GM23338 (cell line): ENCODE measurements at regions not wholly inside any gene's neighbourhood (a gene's known extent, or its start where the extent isn't known, plus 50 kb on each side); places are given as distances from the start of the nearest gene placed in this dataset.

Experiments
- ATAC-seq: fragments of 200-7000 bp; cut with Tn5 transposase; 3 replicates; pipeline ENCODE4 v1.9.1; 2020
- DNase-seq: peaks from one replicate; pipeline ENCODE4 v3.0.0-alpha.2; 2015; ENCODE audit warnings: low spot score
- H2AFZ ChIP-seq: fragments of 200-600 bp; sonication (generic); 2 replicates; pipeline ENCODE4 v1.8.0; 2016; ENCODE audit warnings: antibody characterized with exemption, mild to moderate bottlenecking, moderate library complexity
- H3F3A ChIP-seq: fragments of 200-600 bp; sonication (generic); replicated peaks from 2 replicates; pipeline ENCODE4 v1.8.0; 2017; ENCODE audit warnings: antibody characterized with exemption, mixed run types, low read depth
- H3K27ac ChIP-seq: fragments of 200-600 bp; sonication (generic); 2 replicates; pipeline ENCODE4 v1.6.1; 2016; ENCODE audit warnings: low read depth
- H3K27me3 ChIP-seq: fragments of 200-600 bp; sonication (generic); 2 replicates; pipeline ENCODE4 v1.8.0; 2016; ENCODE audit warnings: mild to moderate bottlenecking, mixed run types, moderate library complexity; ENCODE audit not compliant: insufficient read depth
- H3K36me3 ChIP-seq: fragments of 200-600 bp; sonication (generic); 2 replicates; pipeline ENCODE4 v1.8.0; 2016; ENCODE audit warnings: mild to moderate bottlenecking; ENCODE audit not compliant: insufficient read depth
- H3K4me1 ChIP-seq: fragments of 200-600 bp; sonication (generic); 2 replicates; pipeline ENCODE4 v1.8.0; 2016; ENCODE audit warnings: mild to moderate bottlenecking, moderate library complexity; ENCODE audit not compliant: insufficient read depth
- H3K4me2 ChIP-seq: fragments of 200-600 bp; sonication (generic); 2 replicates; pipeline ENCODE4 v1.7.1; 2017; ENCODE audit warnings: mixed run types
- H3K4me3 ChIP-seq: fragments of 200-600 bp; sonication (generic); 2 replicates; pipeline ENCODE4 v1.6.1; 2016; ENCODE audit warnings: mixed run types
- H3K79me2 ChIP-seq: fragments of 200-600 bp; sonication (generic); replicated peaks from 2 replicates; pipeline ENCODE4 v1.8.0; 2017; ENCODE audit warnings: mild to moderate bottlenecking; ENCODE audit not compliant: insufficient read depth
- H3K9me2 ChIP-seq: fragments of 200-600 bp; sonication (generic); 2 replicates; pipeline ENCODE4 v1.8.0; 2017; ENCODE audit not compliant: insufficient read depth
- H4K20me1 ChIP-seq: fragments of 200-600 bp; sonication (generic); replicated peaks from 2 replicates; pipeline ENCODE4 v1.8.0; 2017; ENCODE audit warnings: mild to moderate bottlenecking; ENCODE audit not compliant: insufficient read depth
- H3K27ac Mint-ChIP-seq: 2 replicates; pipeline ENCODE4 v1.8.0; 2020; ENCODE audit warnings: inconsistent platforms, mild to moderate bottlenecking, moderate library complexity, mixed read lengths
- H3K27me3 Mint-ChIP-seq: 3 replicates; pipeline ENCODE4 v1.8.0; 2022; ENCODE audit warnings: low read depth, mild to moderate bottlenecking, moderate library complexity, mixed read lengths, inconsistent platforms; ENCODE audit not compliant: insufficient read depth, poor library complexity
- H3K36me3 Mint-ChIP-seq: 3 replicates; pipeline ENCODE4 v1.8.0; 2021; ENCODE audit warnings: low read depth, mild to moderate bottlenecking, inconsistent platforms, moderate library complexity, mixed read lengths
- H3K4me1 Mint-ChIP-seq: 3 replicates; pipeline ENCODE4 v1.8.0; 2020; ENCODE audit warnings: mild to moderate bottlenecking, inconsistent platforms, mixed read lengths
- H3K4me3 Mint-ChIP-seq: 3 replicates; pipeline ENCODE4 v1.8.0; 2021; ENCODE audit warnings: moderate library complexity, mild to moderate bottlenecking, inconsistent platforms, mixed read lengths
- H3K9me3 Mint-ChIP-seq: 3 replicates; pipeline ENCODE4 v1.8.0; 2020; ENCODE audit warnings: moderate library complexity, mild to moderate bottlenecking, inconsistent platforms, mixed read lengths
- CREB1 ChIP-seq: fragments of 250-450 bp; sonication (Bioruptor Pico); IDR thresholded peaks from 2 replicates; pipeline ENCODE4 v1.5.0; 2020; ENCODE audit warnings: low read depth, mild to moderate bottlenecking, moderate library complexity
- EZH2 ChIP-seq: fragments of 200-600 bp; sonication (generic); IDR thresholded peaks from one replicate; pipeline ENCODE4 v1.8.0; 2017; ENCODE audit warnings: antibody characterized with exemption, mild to moderate bottlenecking, low read depth; ENCODE audit not compliant: unreplicated experiment
- EZH2phosphoT487 ChIP-seq: fragments of 200-600 bp; sonication (generic); IDR thresholded peaks from one replicate; pipeline ENCODE4 v1.8.1; 2018; ENCODE audit warnings: antibody characterized with exemption; ENCODE audit not compliant: unreplicated experiment
- JUNB ChIP-seq: IDR thresholded peaks from one replicate; pipeline ENCODE4 v1.6.1; 2016; ENCODE audit warnings: antibody characterized with exemption; ENCODE audit not compliant: unreplicated experiment
- NANOG ChIP-seq: IDR thresholded peaks from 2 replicates; pipeline ENCODE4 v1.6.1; 2016; ENCODE audit warnings: antibody characterized with exemption, borderline replicate concordance
- POLR2AphosphoS5 ChIP-seq: IDR thresholded peaks from 2 replicates; pipeline ENCODE4 v1.6.1; 2016; ENCODE audit warnings: antibody characterized with exemption, low read depth
- STAT1 ChIP-seq: IDR thresholded peaks from one replicate; pipeline ENCODE4 v1.6.1; 2016; ENCODE audit warnings: antibody characterized with exemption; ENCODE audit not compliant: unreplicated experiment
- ZNF114 ChIP-seq: fragments of 250-450 bp; sonication (Bioruptor Pico); IDR thresholded peaks from 2 replicates; pipeline ENCODE4 v1.5.0; 2020; ENCODE audit warnings: mild to moderate bottlenecking, moderate library complexity
- ZNF331 ChIP-seq: fragments of 250-450 bp; sonication (Bioruptor Pico); IDR thresholded peaks from 2 replicates; pipeline ENCODE4 v1.5.0; 2020; ENCODE audit warnings: low read depth, mild to moderate bottlenecking, moderate library complexity
- TF ChIP-seq, protein P1 (sequence below): IDR thresholded peaks from one replicate; pipeline ENCODE4 v1.6.1; 2018; ENCODE audit warnings: antibody characterized with exemption; ENCODE audit not compliant: unreplicated experiment
- TF ChIP-seq, protein P2 (sequence below): fragments of 250-450 bp; sonication (Bioruptor Pico); IDR thresholded peaks from 2 replicates; pipeline ENCODE4 v1.5.0; 2020; ENCODE audit warnings: mild to moderate bottlenecking, moderate library complexity
- TF ChIP-seq, protein P3 (sequence below), 2 experiments: fragments of 200-600 bp in 1 of 2; sonication (generic) in 1 of 2; conservative IDR thresholded peaks; 2 replicates each; pipeline versions ENCODE4 v1.5.1 to v1.6.1; 2016 to 2017; ENCODE audit warnings: antibody characterized with exemption in 2 of 2, low read depth in 2 of 2, mild to moderate bottlenecking in 2 of 2, moderate library complexity in 1 of 2
- TF ChIP-seq, protein P4 (sequence below): IDR thresholded peaks from 2 replicates; pipeline ENCODE4 v1.6.1; 2016; ENCODE audit warnings: antibody characterized with exemption

DNA sequence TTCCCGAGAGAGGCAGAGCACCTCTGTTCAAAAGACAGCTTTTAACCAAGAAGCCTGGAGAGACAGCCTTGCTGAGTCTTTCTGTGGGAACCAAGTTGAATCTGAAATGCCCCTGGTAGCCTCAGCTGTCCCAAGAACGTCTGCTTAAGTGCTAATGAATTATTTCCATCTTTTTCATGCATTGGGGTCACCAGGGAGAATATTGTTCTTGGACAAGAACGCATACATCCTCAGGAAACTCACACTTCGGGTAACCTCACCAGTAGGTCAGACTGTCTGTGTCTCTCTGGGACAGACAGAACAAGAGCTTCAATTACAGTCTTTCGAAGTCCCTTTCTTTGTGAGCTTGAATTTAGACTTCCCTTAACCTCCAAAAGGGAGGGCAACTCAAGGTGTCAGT, 134.6 kb upstream of the ADAMTS18 start:
- Mint-ChIP-seq H3K36me3 (no peaks in the 10 kb centered on the region), H3K4me3 (no peak overlapping the region), H3K27me3 (peaks cover 3% of the 10 kb centered on the region), H3K4me1 (no peaks in the 10 kb centered on the region), H3K9me3 (no peaks in the 10 kb centered on the region; the same call in 2 of the 3 replicates), H3K27ac (peak overlapping the region; percentile 13; the same call in 1 of the 2 replicates)
- Histone ChIP-seq H3K4me3 (no peak overlapping the region), H3K79me2 (no peaks in the 10 kb centered on the region), H3K9me2 (no peaks in the 10 kb centered on the region; the same call in 1 of the 2 replicates), H4K20me1 (no peaks in the 10 kb centered on the region), H3K4me1 (no peaks in the 10 kb centered on the region), H3K27ac (no peak overlapping the region), H3K36me3 (no peaks in the 10 kb centered on the region), H3K4me2 (no peak overlapping the region), H3F3A (no peaks in the 10 kb centered on the region), H2AFZ (no peak overlapping the region), H3K27me3 (no peaks in the 10 kb centered on the region)
- DNase-seq (no peak), ATAC-seq (no peak)
- TF ChIP-seq CREB1: no peak
- TF ChIP-seq JUNB: no peak
- TF ChIP-seq, protein P1, sequence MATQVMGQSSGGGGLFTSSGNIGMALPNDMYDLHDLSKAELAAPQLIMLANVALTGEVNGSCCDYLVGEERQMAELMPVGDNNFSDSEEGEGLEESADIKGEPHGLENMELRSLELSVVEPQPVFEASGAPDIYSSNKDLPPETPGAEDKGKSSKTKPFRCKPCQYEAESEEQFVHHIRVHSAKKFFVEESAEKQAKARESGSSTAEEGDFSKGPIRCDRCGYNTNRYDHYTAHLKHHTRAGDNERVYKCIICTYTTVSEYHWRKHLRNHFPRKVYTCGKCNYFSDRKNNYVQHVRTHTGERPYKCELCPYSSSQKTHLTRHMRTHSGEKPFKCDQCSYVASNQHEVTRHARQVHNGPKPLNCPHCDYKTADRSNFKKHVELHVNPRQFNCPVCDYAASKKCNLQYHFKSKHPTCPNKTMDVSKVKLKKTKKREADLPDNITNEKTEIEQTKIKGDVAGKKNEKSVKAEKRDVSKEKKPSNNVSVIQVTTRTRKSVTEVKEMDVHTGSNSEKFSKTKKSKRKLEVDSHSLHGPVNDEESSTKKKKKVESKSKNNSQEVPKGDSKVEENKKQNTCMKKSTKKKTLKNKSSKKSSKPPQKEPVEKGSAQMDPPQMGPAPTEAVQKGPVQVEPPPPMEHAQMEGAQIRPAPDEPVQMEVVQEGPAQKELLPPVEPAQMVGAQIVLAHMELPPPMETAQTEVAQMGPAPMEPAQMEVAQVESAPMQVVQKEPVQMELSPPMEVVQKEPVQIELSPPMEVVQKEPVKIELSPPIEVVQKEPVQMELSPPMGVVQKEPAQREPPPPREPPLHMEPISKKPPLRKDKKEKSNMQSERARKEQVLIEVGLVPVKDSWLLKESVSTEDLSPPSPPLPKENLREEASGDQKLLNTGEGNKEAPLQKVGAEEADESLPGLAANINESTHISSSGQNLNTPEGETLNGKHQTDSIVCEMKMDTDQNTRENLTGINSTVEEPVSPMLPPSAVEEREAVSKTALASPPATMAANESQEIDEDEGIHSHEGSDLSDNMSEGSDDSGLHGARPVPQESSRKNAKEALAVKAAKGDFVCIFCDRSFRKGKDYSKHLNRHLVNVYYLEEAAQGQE: no peak
- TF ChIP-seq POLR2AphosphoS5: no peak
- no peak for TF ChIP-seq EZH2phosphoT487
- no peak for TF ChIP-seq EZH2
- TF ChIP-seq, protein P2, sequence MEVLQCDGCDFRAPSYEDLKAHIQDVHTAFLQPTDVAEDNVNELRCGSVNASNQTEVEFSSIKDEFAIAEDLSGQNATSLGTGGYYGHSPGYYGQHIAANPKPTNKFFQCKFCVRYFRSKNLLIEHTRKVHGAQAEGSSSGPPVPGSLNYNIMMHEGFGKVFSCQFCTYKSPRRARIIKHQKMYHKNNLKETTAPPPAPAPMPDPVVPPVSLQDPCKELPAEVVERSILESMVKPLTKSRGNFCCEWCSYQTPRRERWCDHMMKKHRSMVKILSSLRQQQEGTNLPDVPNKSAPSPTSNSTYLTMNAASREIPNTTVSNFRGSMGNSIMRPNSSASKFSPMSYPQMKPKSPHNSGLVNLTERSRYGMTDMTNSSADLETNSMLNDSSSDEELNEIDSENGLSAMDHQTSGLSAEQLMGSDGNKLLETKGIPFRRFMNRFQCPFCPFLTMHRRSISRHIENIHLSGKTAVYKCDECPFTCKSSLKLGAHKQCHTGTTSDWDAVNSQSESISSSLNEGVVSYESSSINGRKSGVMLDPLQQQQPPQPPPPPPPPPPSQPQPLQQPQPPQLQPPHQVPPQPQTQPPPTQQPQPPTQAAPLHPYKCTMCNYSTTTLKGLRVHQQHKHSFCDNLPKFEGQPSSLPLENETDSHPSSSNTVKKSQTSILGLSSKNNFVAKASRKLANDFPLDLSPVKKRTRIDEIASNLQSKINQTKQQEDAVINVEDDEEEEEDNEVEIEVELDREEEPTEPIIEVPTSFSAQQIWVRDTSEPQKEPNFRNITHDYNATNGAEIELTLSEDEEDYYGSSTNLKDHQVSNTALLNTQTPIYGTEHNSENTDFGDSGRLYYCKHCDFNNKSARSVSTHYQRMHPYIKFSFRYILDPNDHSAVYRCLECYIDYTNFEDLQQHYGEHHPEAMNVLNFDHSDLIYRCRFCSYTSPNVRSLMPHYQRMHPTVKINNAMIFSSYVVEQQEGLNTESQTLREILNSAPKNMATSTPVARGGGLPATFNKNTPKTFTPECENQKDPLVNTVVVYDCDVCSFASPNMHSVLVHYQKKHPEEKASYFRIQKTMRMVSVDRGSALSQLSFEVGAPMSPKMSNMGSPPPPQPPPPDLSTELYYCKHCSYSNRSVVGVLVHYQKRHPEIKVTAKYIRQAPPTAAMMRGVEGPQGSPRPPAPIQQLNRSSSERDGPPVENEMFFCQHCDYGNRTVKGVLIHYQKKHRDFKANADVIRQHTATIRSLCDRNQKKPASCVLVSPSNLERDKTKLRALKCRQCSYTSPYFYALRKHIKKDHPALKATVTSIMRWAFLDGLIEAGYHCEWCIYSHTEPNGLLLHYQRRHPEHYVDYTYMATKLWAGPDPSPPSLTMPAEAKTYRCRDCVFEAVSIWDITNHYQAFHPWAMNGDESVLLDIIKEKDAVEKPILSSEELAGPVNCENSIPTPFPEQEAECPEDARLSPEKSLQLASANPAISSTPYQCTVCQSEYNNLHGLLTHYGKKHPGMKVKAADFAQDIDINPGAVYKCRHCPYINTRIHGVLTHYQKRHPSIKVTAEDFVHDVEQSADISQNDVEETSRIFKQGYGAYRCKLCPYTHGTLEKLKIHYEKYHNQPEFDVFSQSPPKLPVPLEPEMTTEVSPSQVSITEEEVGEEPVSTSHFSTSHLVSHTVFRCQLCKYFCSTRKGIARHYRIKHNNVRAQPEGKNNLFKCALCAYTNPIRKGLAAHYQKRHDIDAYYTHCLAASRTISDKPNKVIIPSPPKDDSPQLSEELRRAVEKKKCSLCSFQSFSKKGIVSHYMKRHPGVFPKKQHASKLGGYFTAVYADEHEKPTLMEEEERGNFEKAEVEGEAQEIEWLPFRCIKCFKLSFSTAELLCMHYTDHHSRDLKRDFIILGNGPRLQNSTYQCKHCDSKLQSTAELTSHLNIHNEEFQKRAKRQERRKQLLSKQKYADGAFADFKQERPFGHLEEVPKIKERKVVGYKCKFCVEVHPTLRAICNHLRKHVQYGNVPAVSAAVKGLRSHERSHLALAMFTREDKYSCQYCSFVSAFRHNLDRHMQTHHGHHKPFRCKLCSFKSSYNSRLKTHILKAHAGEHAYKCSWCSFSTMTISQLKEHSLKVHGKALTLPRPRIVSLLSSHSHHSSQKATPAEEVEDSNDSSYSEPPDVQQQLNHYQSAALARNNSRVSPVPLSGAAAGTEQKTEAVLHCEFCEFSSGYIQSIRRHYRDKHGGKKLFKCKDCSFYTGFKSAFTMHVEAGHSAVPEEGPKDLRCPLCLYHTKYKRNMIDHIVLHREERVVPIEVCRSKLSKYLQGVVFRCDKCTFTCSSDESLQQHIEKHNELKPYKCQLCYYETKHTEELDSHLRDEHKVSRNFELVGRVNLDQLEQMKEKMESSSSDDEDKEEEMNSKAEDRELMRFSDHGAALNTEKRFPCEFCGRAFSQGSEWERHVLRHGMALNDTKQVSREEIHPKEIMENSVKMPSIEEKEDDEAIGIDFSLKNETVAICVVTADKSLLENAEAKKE (CRISPR knock-in tag): no peak
- TF ChIP-seq NANOG: no peak
- no peak for TF ChIP-seq ZNF331
- TF ChIP-seq STAT1: no peak
- no peak for TF ChIP-seq ZNF114
- TF ChIP-seq, protein P3, sequence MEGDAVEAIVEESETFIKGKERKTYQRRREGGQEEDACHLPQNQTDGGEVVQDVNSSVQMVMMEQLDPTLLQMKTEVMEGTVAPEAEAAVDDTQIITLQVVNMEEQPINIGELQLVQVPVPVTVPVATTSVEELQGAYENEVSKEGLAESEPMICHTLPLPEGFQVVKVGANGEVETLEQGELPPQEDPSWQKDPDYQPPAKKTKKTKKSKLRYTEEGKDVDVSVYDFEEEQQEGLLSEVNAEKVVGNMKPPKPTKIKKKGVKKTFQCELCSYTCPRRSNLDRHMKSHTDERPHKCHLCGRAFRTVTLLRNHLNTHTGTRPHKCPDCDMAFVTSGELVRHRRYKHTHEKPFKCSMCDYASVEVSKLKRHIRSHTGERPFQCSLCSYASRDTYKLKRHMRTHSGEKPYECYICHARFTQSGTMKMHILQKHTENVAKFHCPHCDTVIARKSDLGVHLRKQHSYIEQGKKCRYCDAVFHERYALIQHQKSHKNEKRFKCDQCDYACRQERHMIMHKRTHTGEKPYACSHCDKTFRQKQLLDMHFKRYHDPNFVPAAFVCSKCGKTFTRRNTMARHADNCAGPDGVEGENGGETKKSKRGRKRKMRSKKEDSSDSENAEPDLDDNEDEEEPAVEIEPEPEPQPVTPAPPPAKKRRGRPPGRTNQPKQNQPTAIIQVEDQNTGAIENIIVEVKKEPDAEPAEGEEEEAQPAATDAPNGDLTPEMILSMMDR (conservative IDR thresholded peaks at IDR 0.05; ENCODE audit: low read depth in 2 of 2): no peak
- TF ChIP-seq, protein P4, sequence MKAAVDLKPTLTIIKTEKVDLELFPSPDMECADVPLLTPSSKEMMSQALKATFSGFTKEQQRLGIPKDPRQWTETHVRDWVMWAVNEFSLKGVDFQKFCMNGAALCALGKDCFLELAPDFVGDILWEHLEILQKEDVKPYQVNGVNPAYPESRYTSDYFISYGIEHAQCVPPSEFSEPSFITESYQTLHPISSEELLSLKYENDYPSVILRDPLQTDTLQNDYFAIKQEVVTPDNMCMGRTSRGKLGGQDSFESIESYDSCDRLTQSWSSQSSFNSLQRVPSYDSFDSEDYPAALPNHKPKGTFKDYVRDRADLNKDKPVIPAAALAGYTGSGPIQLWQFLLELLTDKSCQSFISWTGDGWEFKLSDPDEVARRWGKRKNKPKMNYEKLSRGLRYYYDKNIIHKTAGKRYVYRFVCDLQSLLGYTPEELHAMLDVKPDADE: no peak
